ENCODE measurements at regions not wholly inside any gene's neighbourhood (a gene's known extent, or its start where the extent isn't known, plus 50 kb on each side); places are given as distances from the start of the nearest gene placed in this dataset.

DNA sequence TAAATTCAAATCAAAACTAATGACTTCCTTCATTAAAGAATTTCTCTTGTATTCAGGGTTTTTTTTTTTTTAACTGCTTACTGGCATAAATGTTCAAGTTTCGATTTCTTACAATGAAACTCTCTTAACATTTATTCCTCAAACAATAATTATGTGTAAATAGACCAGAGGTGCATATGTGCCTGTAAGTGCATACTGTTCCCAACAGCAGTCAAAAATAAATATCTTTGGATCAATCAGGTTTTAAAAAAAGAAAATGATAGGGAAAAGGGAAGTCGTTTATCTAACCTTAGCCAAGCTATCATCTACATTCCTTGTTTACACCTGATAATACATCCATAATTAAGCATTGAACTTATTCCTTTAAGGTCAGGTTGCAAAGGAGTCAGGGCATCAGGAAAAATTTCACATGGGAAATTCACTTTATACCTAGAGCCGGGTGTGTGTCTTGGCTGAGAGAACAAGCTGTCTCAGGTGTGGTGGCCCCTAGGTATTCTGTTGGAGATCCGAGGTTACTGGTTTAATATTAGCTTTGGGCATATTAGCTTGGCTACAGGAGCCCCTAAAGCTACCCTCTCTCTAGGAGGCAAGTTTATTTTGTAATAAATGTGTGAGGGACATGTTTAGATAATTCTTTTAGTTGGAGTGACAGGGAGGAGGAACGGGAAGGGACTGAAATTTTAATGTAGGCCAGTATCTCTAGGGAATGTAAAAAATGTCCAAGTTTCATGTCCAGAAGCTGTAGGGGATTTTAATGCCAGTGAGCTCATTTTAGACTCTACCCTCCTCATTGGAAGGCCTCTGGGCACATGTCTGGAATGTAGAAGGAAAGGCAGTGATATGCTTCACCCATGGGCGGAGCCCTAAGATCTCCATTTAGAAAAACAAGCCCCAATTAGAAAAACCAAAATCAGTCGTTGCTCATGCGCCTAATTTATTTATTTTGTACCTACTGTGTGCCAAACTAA, 327.9 kb upstream of the PROX1 start:
- TF ChIP-seq, protein P1, sequence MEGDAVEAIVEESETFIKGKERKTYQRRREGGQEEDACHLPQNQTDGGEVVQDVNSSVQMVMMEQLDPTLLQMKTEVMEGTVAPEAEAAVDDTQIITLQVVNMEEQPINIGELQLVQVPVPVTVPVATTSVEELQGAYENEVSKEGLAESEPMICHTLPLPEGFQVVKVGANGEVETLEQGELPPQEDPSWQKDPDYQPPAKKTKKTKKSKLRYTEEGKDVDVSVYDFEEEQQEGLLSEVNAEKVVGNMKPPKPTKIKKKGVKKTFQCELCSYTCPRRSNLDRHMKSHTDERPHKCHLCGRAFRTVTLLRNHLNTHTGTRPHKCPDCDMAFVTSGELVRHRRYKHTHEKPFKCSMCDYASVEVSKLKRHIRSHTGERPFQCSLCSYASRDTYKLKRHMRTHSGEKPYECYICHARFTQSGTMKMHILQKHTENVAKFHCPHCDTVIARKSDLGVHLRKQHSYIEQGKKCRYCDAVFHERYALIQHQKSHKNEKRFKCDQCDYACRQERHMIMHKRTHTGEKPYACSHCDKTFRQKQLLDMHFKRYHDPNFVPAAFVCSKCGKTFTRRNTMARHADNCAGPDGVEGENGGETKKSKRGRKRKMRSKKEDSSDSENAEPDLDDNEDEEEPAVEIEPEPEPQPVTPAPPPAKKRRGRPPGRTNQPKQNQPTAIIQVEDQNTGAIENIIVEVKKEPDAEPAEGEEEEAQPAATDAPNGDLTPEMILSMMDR (IDR thresholded peaks at IDR 0.05): no peak
- H3K4me3 ChIP-seq: no peak overlapping the region
- ATAC-seq: no peak
- WGBS, 3 donors: 81 to 84% (median 84%) methylated on average over 8 of the region's 8 CpGs
- H3K27ac ChIP-seq: no peak overlapping the region
- no peak for DNase-seq
- peaks cover 3% of the 10 kb centered on the region for H3K4me1 ChIP-seq
- intact Hi-C loops (cut with DNase I): no loop called here
- no peaks in the 10 kb centered on the region for H3K9me3 ChIP-seq
- no peaks in the 10 kb centered on the region for H3K36me3 ChIP-seq (ENCODE audit: insufficient read depth in 1 of 2, low read depth in 1 of 2)
- H3K27me3 ChIP-seq (ENCODE audit: insufficient read depth in 3 of 3, low read length in 2 of 3): no peaks in the 10 kb centered on the region

DNA sequence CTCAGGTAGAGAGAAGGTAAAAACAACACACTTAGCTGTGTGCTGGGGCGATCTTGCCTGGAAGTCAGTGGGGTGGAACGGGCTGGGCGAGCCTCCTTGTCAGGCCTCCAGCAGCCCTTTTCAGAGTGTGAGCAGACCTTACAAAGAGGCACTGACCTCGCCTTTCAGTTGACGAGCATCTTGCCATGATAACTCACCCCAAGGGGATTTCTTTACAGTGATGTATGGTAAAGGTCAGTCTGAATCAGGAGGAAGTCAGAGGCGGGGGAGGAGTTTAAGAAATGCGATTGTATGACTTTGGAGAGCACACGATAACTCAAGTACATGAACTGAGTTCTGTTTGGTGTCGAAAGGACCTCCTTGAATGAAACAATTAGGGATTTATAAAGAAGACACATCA, 326.5 kb upstream of the PROX1 start:
- Histone ChIP-seq H3K27me3 (ENCODE audit: insufficient read depth in 3 of 3, low read length in 2 of 3) (no peaks in the 10 kb centered on the region), H3K4me1 (peaks cover 3% of the 10 kb centered on the region), H3K27ac (no peak overlapping the region), H3K4me3 (no peak overlapping the region), H3K36me3 (ENCODE audit: insufficient read depth in 1 of 2, low read depth in 1 of 2) (no peaks in the 10 kb centered on the region), H3K9me3 (no peaks in the 10 kb centered on the region)
- DNase-seq (no peak), ATAC-seq (no peak)
- intact Hi-C loops (cut with DNase I): no loop called here
- TF ChIP-seq, protein P1 (IDR thresholded peaks at IDR 0.05): no peak
- WGBS, 3 donors: 73 to 80% (median 80%) methylated on average over 9 of the region's 9 CpGs

DNA sequence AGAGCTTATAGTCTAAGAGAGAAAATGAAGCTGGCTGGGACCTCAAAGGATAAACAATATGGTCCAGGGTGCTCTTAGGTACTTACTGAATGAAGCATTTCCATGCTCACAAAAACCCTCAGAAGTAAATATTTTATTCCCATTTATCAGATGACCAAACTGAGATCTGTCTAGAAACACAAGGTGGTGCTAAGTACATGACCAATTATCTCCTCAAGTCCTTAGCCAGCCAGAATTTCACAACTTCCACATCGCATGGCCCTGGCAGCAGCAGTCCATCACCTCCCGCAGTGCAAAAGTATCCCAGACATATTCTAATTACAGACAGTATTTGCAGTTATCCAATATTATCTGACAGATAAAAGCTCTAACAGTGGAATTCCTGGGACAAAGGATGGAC, 321.7 kb upstream of the PROX1 start:
- TF ChIP-seq, protein P1 (IDR thresholded peaks at IDR 0.05): no peak
- DNase-seq: no peak
- no peaks in the 10 kb centered on the region for H3K4me1 ChIP-seq
- no peaks in the 10 kb centered on the region for H3K9me3 ChIP-seq
- no peak for ATAC-seq
- no peaks in the 10 kb centered on the region for H3K27me3 ChIP-seq (ENCODE audit: insufficient read depth in 3 of 3, low read length in 2 of 3)
- intact Hi-C loops (cut with DNase I): no loop called here
- 54 to 77% (median 63%) methylated on average over 2 of the region's 2 CpGs for WGBS, 3 donors
- no peak overlapping the region for H3K27ac ChIP-seq
- H3K4me3 ChIP-seq: no peak overlapping the region
- H3K36me3 ChIP-seq (ENCODE audit: insufficient read depth in 1 of 2, low read depth in 1 of 2): no peaks in the 10 kb centered on the region

DNA sequence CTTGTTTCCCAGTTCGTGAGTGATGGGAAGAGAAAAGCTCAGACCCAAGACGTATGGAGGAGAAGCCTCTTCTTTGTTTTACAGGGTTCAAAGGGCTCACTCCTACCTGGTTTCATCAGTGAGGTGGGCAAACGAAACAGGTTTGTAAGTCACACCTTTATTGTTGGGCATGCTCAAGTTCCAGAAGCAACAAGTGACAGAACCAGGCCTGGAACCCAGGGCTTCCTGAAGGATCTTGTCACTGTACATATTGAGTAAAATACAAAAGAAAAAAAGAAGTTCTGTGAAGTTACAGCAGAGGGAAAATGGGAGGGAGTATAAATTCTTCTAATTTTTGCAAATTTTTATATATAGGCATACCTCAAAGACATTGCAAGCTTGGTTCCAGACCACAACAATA, 320.9 kb upstream of the PROX1 start:
- TF ChIP-seq, protein P1 (IDR thresholded peaks at IDR 0.05): no peak
- Histone ChIP-seq H3K27ac (no peak overlapping the region), H3K4me1 (no peaks in the 10 kb centered on the region), H3K9me3 (no peaks in the 10 kb centered on the region), H3K4me3 (no peak overlapping the region), H3K27me3 (ENCODE audit: insufficient read depth in 3 of 3, low read length in 2 of 3) (no peaks in the 10 kb centered on the region), H3K36me3 (ENCODE audit: insufficient read depth in 1 of 2, low read depth in 1 of 2) (no peaks in the 10 kb centered on the region)
- 81 to 96% (median 82%) methylated on average over 3 of the region's 3 CpGs for WGBS, 3 donors
- DNase-seq (no peak), ATAC-seq (no peak)
- intact Hi-C loops (cut with DNase I): no loop called here

All from psoas muscle (tissue), 7 donors.